Large intestine (tissue), 3 donors: ENCODE measurements at regions not wholly inside any gene's neighbourhood (a gene's known extent, or its start where the extent isn't known, plus 50 kb on each side); places are given as distances from the start of the nearest gene placed in this dataset.
"Not testable (repeated sequence)": the region's sequence is repeated elsewhere in the genome, so short reads cannot be mapped to it uniquely, and the experiment has no call there.

Experiments used
- DNase-seq, 2 donors: peaks; one replicate each; pipeline versions ENCODE4 v3.0.0 to v3.0.0-alpha.2; 2013
- H3K27ac ChIP-seq: one replicate; pipeline ENCODE4 v1.5.1; 2013; ENCODE audit warnings: low read length
- H3K27me3 ChIP-seq: 2 replicates; pipeline ENCODE4 v1.6.1; 2013; ENCODE audit warnings: low read length; ENCODE audit not compliant: control insufficient read depth, insufficient read depth
- H3K36me3 ChIP-seq: 2 replicates; pipeline ENCODE4 v1.6.1; 2013; ENCODE audit warnings: low read length; ENCODE audit not compliant: control insufficient read depth, insufficient read depth
- H3K4me1 ChIP-seq: one replicate; pipeline ENCODE4 v1.6.1; 2013; ENCODE audit warnings: low read length; ENCODE audit not compliant: control insufficient read depth, insufficient read depth
- H3K4me3 ChIP-seq: one replicate; pipeline ENCODE4 v1.5.1; 2013; ENCODE audit warnings: low read length
- H3K9me3 ChIP-seq: one replicate; pipeline ENCODE4 v1.6.1; 2013; ENCODE audit warnings: mild to moderate bottlenecking, low read depth, low read length, moderate library complexity; ENCODE audit not compliant: control insufficient read depth
- WGBS: methylation state at CpG from one replicate; pipeline ENCODE4 v1.1.5; 2013; ENCODE audit warnings: low lambda C conversion rate; ENCODE audit not compliant: insufficient coverage; 5-methylcytosine and 5-hydroxymethylcytosine counted together

- H3K27me3 ChIP-seq, H3K4me3 ChIP-seq, DNase-seq, H3K27ac ChIP-seq, H3K9me3 ChIP-seq, H3K4me1 ChIP-seq, H3K36me3 ChIP-seq: not testable (repeated sequence)
- WGBS: 100% methylated on average over 1 of the region's 2 CpGs
Measured at GRCh38 chr9:71260419-71260818, 139.0 kb upstream of the TRPM3 start.

GRCh38 chr9:71254592-71255277 lies 133.3 kb upstream of the TRPM3 start:
- no peaks in the 10 kb centered on the region for H3K27me3 ChIP-seq
- no peaks in the 10 kb centered on the region for H3K36me3 ChIP-seq
- no peaks in the 10 kb centered on the region for H3K9me3 ChIP-seq
- no peak overlapping the region for H3K27ac ChIP-seq
- H3K4me1 ChIP-seq: peaks cover 8% of the 10 kb centered on the region
- DNase-seq: no peak
- H3K4me3 ChIP-seq: no peak overlapping the region

DNA sequence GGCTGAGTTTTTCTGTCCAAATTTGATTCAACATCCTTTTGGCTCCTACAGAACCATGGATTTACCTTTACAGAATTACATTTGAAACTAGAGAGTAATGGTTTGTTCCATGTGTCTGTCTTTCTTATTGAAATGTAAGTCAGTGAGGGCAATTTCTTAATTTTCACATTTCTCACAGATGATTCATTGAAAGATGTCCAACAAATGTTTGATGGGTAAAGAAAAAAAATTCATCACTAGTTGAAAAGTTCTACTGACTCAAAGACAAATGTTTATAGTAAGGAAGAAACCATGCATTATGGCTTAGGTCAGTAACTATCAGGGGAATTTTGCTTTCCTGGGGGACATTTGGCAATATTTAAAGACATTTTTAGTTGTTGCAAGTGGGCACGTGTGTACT lies 131.6 kb upstream of the TRPM3 start:
- Histone ChIP-seq H3K27ac (no peak overlapping the region), H3K9me3 (no peaks in the 10 kb centered on the region), H3K4me1 (peaks cover 8% of the 10 kb centered on the region), H3K27me3 (no peaks in the 10 kb centered on the region), H3K4me3 (no peak overlapping the region), H3K36me3 (no peaks in the 10 kb centered on the region)
- no CpG with 5 or more reads among the region's 1 CpG for WGBS
- no peak for DNase-seq

DNA sequence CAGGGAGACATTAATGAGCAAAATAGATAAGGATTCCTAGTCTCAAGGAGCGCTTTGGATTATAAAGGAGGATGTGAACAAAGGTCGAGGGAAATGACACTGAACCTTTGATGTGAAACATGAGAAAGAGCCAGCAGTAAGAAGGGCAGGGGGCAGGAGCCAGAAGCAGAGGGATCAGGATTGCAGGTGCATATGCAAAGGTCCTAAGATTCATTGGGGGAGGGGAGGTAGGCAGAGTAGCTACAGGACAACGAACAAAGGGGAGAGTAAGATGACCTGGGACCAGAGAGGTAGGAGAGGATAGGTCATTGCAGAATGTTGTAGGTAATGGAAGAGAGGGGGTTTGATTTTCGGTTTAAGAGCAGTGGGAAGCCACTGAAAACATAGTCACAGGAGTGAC lies 129.2 kb upstream of the TRPM3 start:
- WGBS: 20% methylated on average over 4 of the region's 4 CpGs
- no peak overlapping the region for H3K27ac ChIP-seq

GRCh38 chr9:71249729-71250317 lies 128.4 kb upstream of the TRPM3 start:
- H3K9me3 ChIP-seq: no peaks in the 10 kb centered on the region
- peak; percentile 20 to 50 for DNase-seq
- H3K36me3 ChIP-seq: no peaks in the 10 kb centered on the region
- H3K4me3 ChIP-seq: no peak overlapping the region
- H3K27me3 ChIP-seq: no peaks in the 10 kb centered on the region
- WGBS: 27% methylated on average over 4 of the region's 5 CpGs
- H3K27ac ChIP-seq: no peak overlapping the region
- peaks cover 8% of the 10 kb centered on the region for H3K4me1 ChIP-seq

More for the DNA sequence above, 129.2 kb upstream of the TRPM3 start:
- Histone ChIP-seq H3K9me3 (no peaks in the 10 kb centered on the region), H3K27me3 (no peaks in the 10 kb centered on the region), H3K36me3 (no peaks in the 10 kb centered on the region), H3K4me3 (no peak overlapping the region), H3K4me1 (peaks cover 8% of the 10 kb centered on the region)
- DNase-seq: peak; percentile 48 to 77

DNA sequence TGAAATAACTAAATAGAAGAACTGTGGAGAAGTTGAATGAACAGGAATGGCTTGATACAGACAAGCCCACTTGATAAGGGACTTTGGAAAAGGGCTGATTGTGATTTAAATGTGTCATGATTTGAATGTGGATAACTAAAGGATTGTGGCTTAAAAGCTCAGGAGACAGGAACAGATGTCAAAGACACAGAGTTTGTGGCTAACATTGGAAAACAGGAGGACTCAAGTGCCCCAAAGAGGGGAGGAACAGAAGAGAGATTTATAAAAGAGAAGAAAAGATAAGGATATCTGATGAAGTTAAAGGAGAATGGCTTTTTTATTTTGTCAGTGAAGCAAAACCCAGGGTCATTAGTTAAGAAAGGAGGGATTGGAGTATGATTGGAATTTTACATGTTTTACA lies 124.2 kb upstream of the TRPM3 start:
- Histone ChIP-seq H3K4me3 (no peak overlapping the region), H3K27ac (no peak overlapping the region), H3K9me3 (no peaks in the 10 kb centered on the region), H3K4me1 (peaks cover 8% of the 10 kb centered on the region), H3K27me3 (no peaks in the 10 kb centered on the region), H3K36me3 (no peaks in the 10 kb centered on the region)
- no peak for DNase-seq

- Histone ChIP-seq H3K4me1 (no peaks in the 10 kb centered on the region), H3K27me3 (no peaks in the 10 kb centered on the region), H3K4me3 (no peak overlapping the region), H3K36me3 (no peaks in the 10 kb centered on the region), H3K9me3 (no peaks in the 10 kb centered on the region), H3K27ac (no peak overlapping the region)
- no peak for DNase-seq
- WGBS: no CpG with 5 or more reads among the region's 5 CpGs
Measured at GRCh38 chr9:71243951-71244350, 122.5 kb upstream of the TRPM3 start.

- H3K9me3 ChIP-seq: no peaks in the 10 kb centered on the region
Measured at GRCh38 chr9:71242081-71242480, 120.7 kb upstream of the TRPM3 start.

DNA sequence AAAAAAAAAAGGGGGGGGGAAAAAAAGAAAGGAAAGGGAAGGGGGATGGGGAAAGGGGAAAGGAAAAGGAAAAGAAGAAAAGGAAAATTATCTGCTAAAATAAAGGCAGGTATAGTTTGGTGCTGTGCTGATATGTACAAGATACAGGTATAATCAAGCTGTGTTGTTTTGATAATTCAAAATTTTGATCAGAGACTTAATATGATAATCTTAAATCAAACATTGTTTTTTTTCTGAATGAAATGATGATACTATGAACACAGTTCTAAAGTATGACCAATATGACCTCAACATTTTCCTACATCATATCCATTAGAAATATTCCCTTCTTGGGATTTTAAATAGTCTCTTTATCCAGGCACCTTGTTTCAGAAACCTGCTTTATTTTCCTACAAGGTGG lies 115.6 kb upstream of the TRPM3 start:
- Histone ChIP-seq H3K4me1 (no peaks in the 10 kb centered on the region), H3K36me3 (no peaks in the 10 kb centered on the region), H3K27ac (no peak overlapping the region), H3K4me3 (no peak overlapping the region), H3K27me3 (no peaks in the 10 kb centered on the region), H3K9me3 (no peaks in the 10 kb centered on the region)
- no peak for DNase-seq

More at GRCh38 chr9:71242081-71242480, 120.7 kb upstream of the TRPM3 start:
- no peak for DNase-seq
- Histone ChIP-seq H3K36me3 (no peaks in the 10 kb centered on the region), H3K4me1 (no peaks in the 10 kb centered on the region), H3K27me3 (no peaks in the 10 kb centered on the region), H3K27ac (no peak overlapping the region), H3K4me3 (no peak overlapping the region)
- 100% methylated on average over 4 of the region's 6 CpGs for WGBS

- Histone ChIP-seq H3K4me1 (no peaks in the 10 kb centered on the region), H3K9me3 (no peaks in the 10 kb centered on the region), H3K27ac (no peak overlapping the region), H3K27me3 (no peaks in the 10 kb centered on the region), H3K36me3 (no peaks in the 10 kb centered on the region), H3K4me3 (no peak overlapping the region)
- DNase-seq: no peak
- no CpG with 5 or more reads among the region's 1 CpG for WGBS
Measured at GRCh38 chr9:71233646-71234045, 112.2 kb upstream of the TRPM3 start.

DNA sequence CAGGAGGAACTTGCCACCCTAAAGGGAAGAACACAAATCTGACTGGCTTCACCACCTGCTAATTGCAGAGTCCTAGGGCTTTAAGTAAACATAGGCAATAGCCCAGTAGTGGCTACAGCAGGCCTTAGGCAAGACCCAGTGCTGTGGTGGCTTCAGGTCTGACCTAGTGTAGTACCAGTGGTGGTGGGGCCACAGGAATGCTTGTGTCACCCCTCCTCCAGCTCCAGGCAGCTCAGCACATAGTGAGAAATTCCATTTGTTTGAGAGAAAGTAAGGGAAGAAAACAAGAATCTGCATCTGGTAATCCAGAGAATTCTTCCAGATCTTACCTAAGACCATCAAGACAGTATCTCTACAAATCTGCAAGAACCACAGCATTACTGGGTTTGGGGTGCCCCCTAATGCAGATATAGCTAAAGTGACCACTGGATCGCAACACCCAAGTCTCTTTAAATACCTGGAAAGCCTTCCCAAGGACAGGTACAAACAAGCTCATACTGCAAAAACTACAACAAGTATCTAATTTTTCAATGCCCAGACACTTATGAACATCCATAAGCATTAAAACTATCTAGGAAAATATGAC lies 102.6 kb upstream of the TRPM3 start:
- no CpG with 5 or more reads among the region's 1 CpG for WGBS
- Histone ChIP-seq H3K27me3 (no peaks in the 10 kb centered on the region), H3K36me3 (no peaks in the 10 kb centered on the region), H3K27ac (no peak overlapping the region), H3K4me3 (no peak overlapping the region), H3K9me3 (no peaks in the 10 kb centered on the region), H3K4me1 (no peaks in the 10 kb centered on the region)
- DNase-seq: peak in 1 of 2 donors; percentile 6
